DMS153 treated with DMSO at 0.1 percent for 48 hours (cell line): ENCODE measurements at regions not wholly inside any gene's neighbourhood (a gene's known extent, or its start where the extent isn't known, plus 50 kb on each side); places are given as distances from the start of the nearest gene placed in this dataset.

Experiments
- DNase-seq: peaks from one replicate; lab custom pipeline; 2025; ENCODE audit not compliant: unreplicated experiment; lab: John Stamatoyannopoulos, UW

DNA sequence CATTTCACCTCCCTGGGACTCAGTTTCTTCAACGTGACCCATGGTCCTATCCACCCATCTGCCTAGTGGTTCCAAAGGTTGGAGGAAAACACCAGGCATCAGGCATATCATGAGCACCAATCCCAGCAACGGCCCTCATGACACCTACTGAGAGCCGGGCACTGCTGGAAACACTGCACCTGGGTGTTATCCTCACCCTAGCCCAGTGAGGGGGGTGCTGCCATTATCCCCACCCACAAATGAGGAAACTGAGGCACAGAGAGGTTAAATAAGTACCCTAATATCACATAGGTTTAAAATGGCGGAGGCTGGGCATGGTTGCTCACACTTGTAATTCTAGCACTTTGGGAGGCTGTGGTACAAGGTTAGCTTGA is 206.9 kb downstream of the MATN1 start:
- no peak for DNase-seq

DNA sequence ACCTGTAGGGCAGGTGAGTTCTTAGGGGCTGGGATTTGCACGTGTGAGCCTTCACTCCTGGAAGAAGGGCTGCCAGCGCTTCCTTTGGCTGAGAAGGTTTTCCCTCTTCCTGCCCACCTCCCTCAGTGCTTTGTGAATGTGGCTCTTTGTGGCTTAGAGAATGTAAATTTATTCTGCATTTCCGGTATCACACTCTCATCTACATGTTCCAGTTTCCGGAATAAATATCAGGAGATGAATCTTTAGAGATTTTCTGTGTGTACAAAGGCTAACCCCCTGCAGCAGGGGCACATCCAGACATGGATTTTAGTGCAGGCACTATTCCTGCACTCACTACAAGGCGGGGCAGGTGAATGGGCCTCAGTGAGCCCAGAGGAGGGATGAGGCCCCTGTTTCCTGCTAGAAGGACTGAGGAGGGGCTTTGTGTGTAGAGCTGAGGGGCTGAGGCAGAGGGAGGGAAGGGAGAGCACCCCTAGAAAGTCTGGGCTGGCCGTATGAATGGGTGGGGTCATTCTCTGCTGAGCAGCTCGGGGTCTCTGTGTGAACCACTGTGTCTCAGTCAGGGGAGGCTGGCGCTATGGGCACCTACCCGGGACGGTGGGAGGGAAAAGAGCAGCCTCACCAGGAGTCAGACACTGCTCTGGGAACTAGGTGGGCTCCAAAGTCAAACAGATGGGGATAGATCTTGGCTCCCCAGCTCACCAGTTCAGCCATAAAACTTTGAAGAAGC is 207.5 kb downstream of the MATN1 start:
- no peak for DNase-seq

DNA sequence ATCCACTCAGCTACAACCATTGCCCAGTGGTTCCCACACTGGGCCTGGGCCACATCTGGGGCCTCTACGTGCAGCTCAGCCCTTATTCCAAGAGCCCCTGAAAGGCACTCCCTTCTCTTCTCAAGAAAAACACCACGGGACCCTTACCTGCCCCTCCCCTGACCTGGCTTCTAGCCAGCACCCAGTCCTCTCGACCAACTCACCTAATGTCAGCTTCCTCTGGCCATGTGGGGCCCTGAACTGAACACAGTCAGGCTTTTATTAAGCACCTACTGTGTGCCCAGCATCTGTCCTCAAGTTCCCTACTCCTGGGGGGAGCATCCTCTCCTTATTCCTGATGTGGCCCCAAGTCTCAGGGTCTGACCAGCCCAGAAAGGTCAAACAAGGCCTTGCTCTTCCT is 208.4 kb downstream of the MATN1 start:
- no peak for DNase-seq

DNA sequence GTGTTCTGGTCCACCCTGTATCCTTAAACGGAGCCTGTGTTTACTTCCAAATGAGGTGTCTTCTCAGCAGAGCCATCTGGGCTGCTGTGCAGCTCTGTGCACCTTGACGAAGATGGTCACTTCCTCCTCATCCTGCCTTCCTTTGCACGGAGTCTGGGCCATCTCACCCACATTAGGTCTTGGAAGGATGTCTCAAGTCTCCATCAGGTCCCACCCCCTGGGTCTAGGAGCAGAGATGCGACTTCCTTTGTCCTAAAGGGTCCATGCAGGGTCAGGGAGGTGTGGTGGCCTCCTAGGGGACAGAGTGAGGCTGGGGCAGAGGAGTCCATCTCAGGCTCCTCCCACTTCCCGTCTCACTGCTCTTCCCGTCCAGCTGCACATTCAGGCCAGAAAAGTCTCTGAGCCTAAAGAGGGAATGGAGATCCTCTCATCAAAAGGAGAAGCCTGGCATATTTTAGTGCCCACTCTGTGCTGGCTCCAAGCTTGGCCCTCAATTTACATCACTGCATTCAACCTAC is 209.2 kb downstream of the MATN1 start:
- no peak for DNase-seq

DNA sequence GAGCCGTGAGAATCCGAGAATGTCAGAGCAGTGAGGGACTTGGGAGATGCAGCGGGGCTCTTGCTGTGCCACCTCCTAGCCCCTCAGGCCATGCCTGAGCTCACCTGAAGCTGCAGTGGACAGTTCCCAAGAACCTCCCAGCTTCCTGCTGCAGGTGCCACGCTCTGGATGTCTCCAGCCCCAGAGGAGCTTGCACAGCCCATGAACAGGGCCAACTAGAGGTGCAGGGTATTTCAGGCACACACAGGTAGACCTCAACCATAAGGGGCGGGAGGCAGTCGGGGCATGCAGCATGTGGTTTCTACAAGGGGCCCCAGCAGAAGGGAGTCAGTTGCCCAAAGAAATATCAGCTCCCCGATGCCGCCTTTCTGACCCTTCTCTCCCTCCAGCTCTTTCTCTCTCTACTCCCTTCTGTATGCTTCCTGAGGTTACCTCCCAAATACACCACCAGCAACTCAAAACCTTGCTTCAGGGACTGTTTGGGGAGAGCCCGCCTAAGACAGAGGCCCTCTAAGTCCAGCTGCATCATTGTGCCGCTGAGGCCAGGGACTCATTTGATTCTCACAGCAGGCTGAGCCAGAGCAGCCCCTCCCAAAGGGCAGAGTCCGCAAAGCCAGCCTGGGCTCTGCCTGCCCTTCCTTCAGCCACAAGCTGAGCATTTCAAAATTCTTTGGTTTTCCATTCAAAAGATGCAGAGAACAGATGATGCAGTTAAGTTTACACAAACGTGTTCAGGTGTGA is 209.8 kb downstream of the MATN1 start:
- no peak for DNase-seq

DNA sequence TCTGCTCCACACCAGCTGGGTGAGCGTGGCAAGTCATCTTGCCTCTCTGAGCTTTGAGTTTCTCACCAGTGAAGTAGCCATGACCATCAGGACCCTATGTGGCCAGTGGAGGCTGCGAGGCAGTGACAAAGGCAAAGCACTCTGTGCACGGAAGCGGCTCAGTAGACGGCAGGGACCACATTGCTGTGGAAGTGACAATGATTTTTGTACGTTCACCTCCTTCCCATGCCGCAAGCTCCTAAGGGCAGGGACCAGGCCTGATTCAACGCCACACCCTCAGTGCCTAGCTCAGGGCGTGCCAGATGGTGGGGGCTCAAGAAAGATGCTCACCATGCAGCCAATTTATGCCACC is 210.5 kb downstream of the MATN1 start:
- DNase-seq: no peak

DNA sequence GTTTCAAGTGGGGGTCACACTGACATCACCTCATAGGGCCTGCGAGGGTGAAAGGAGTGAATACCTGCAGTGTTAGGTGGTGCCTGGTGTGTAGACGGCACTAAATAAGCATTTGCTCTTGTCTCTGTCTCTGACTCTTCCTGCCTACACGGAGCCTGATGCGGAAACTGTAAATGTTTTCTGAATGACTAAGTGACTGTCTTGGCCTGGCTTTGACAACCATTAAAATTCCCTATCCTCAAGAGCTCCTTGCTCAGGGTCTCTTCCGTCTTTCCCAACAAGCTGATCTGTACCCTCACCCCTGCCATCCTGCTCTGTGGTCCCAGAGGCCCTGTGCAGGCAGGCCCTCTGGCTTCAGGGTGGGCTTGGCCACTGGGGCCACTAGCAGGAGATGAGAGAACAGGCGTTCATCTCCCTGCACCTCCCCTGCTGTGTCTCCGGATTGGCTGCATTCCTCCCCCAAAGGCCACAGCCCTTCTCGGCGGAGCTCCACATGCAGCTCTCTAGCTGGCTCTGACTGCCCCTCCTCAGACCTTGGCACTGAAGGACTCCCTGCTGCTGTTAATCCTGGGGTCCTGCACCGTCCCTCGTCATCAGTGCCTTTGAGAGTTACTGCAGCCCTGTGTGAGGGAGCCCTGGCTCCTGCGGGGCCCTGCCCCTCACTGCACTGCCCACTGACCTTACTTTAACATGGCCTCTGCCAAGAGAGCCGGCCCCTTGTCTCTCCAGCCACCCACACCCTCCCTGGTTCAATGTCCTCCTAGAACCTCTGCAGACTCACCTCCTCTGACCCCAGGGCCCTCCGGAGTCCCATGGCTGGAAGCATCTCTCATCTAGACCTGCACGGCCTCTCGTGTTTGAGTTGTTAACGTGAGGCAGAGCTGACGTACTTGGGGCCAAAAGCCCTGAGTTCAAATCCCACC is 211.1 kb downstream of the MATN1 start:
- no peak for DNase-seq

DNA sequence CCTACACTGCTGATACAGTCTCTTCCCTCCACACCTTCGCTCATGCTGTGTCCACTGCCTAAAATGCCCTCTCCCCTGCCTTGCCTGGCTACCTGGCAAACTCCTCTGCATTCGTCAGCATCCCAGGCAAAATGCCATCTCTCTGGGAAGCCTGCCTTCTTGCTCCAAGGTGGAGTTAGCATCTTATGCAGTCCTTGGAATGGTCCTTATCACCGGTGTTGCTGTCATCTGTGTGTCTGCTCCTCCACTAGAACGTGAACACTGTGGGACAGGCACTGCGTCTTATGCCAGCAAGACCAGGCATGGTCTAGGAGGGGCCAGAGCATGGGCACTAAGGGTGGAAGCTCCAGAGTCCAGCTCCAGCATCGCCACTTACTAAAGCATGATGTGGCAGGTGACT is 211.8 kb downstream of the MATN1 start:
- DNase-seq: no peak

DNA sequence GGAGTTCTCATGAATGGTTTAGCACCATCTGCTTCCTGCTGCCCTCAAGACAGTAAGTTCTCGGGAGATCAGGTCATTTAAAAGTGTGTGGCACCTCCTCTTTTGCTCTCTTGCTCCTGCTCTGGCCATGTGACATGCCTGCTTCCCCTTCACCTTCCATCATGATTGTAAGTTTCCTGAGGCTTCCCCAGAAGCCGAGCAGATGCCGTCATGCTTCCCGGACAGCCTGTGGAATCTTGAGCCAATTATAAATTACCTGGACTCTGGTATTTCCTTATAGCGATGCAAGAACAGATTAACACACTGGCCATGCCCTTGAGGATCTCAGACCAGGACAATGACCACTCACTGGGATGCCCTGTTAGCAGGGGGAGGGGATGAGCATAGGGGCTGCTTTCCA is 212.3 kb downstream of the MATN1 start:
- no peak for DNase-seq

DNA sequence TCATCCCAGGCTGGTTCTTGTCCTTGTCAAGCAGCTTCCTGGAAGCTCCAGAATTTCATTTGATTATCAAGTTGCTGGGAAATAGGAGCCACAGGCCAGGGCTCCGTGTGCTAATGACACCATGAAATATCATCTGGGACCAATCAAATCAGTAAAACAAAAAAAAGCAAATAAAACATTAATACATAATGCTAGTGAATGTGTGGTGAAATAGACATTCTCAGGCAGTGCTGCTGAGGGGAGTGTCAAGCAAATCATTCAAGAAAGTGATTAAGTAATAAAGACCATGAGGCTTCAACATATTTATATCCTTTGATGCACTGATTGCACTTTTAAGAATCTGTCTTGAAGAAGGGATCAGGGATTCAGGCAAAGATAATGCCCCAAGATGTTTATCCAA is 213.7 kb downstream of the MATN1 start:
- no peak for DNase-seq

DNA sequence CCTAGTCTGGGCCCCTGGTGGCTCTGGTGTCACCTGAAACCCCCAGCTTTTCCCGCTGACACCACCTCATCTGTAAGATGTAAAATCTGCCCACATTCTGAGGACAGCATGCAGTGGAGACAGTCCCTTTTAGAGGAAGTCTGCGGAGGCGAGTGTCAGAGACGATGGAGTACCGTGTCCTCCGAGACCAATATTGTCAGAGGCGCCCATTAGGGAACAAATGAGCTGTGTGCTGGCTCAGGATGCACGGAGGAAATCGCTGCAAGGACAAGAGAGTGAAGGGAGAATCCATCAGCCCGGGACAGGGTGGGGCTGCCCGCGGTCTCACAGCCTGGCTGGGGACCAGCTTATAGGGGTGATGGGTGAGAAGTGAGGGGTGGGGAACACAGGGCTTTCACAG is 214.8 kb downstream of the MATN1 start:
- no peak for DNase-seq

DNA sequence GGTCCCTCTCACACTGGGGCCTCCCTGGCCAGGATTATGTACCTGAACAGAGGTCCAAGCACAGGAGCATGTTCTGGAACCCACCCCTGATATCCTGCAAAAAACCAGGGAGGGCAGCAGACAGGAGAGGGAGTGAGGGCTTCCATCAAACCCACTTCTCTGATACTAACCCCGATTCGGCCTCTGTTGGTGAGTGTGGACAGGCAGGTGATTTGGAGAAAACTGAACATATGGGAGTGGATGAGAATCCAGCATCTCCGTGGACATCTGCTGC is 215.3 kb downstream of the MATN1 start:
- no peak for DNase-seq

DNA sequence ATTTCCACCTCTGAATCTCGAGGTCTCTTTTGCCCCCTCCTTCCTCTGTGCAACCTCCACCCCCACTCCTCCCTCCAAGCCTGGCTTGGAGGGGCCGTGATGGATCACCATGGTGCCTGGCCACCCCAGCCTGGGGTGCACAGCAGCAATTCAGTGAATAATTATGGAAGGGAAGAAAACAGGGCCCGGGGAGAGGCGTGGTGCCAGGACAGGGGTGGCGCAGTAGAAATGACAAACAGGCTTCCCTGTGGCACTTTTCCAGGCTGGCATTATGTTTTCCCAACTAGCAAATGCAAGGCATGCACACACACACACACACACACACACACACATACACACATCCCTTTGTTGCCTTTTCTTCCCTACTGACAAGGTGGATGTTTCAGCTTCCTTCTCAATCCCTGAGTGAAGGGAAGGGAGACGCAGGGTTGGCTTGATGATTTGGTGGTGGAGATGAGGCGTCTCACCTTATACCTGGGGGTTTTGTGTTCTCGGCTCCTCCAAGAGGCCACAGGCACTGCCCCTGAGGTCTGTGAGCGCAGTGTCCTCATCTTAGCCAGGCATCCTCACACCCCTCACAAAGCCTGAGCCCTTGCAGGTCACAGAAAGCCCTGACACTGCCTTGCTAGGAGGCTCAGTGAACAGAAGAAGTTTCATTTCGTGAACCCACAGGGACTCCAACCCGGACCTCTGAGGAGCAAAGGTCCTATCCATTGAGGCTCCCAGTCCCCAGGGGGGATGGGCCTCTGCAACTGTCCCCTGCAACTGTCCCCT is 215.8 kb downstream of the MATN1 start:
- no peak for DNase-seq

DNA sequence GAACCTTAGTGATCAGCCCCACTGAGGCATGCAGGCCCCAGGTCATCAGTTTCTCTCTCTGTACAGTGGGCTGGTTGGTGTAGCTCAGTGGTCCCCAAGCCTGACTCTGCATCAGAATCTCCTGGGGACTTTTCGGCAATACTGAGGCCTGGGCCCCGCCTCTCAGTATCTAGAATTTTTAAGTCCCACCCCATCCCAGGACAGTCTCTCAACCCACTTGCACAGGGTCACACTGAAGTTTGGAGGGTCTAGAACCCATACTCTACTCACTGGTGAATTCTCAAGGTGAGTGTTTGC is 216.4 kb downstream of the MATN1 start:
- no peak for DNase-seq

DNA sequence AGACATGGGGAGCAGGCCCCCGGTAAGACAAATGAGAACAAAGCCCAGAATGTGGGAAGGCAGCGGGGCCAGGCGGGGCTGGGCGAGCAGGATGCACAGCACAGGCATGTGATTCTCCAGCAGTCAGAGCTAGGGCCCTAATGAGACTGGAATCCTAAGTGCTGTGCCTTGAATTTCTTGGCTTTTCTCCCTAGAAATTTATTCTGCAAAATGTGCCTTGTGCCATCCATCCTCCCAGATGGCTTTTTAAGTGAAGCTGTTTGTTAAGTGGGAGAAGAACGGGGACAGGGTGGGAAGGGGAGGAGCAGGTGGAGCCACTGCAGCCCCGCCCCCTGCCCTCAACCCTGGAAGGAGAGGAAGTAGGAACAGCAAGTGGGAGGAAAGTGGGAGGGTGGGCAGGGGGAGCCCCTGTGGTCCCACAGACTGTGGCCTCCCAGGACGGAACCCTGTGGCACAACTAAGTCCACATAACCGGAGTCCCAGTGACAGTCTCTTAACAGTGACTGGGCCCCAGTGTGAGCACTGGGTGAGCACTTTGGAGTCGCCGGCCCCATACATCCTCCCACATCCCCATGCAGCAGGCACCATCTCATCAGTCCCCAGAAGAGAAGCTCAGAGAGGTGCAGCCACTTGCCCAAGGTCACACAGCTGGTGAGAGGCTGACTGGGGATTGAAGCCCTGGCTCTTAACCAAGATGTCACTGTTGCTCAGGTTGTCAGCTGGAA is 216.9 kb downstream of the MATN1 start:
- DNase-seq: no peak

DNA sequence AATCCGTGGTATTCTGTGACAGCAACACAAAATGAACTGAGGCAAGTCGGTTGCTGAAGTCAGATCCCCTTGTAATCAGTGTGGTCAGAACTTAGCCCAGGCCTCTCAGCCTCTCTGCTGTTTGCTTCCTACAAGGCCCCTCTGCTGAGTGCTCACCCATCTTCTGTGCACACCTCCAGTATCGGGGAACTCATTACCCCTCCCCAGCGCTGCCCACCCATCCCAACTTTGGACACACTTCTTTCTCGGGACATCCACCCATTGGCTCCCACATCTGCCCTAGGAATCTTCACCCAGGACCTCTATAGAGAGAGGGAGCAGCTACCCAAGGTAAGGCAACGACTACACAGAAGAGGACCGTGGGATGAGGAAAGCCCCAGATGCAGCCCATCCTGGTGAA is 217.5 kb downstream of the MATN1 start:
- DNase-seq: no peak

DNA sequence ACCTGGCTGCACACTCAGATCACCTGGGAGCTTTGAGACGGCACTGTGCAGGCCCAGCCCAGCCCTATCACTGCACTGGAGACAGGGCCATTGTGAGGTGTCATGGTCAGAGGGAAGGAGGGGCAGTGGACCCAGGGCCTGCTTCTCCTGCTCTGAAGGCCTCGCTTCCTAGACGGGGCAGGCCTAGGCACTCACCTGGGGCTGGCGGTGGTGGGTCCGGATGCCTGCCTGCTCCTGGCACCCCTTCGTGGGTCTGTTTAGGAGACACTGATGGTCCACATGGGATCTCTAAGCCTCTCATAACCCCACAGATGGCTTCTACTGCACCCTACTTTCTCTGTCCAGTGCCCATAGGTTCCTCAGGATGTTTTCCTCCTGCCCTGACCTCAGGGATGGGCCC is 230.9 kb downstream of the MATN1 start:
- no peak for DNase-seq

DNA sequence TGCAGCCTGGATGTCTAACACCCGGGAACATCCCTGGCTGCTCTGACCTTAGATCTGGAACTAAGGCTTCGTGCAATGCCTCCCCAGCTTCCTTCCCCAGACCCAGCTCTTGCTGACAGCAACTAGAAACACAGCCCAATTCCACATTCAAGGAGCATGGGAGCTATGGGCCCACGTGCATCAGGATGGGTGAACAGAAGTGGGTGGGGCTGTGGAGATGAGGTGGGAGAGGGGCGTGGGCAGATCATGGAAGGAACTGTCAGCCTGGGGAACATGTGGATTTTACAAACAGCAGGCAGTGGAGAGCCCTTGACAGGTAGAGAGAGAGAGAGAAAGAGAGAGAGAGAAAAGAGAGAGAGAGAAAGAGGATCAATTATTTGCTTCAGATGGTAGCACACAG is 231.6 kb downstream of the MATN1 start:
- DNase-seq: no peak

DNA sequence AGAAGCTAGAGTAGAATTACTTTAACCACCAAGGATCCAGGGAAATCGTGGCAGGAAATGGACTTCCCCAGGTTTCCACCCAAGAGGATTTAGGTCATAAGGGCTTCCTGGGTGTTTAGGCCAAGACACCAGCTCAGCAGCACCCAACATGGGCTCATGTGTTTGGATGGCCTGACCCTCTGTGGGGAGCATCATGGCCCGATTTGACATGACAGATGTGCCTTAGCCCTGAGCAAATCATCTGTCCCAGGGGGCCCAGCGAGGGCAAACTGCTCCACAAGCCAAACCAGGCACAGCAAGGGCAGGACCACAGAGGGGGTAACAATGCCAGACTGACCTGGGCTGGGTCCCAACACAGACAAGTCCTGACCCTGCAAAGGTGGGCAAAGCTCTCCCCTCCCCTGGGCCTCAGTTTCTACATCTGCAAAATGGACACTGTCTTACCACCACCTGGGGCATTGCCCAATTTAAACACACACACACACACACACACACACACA is 232.8 kb downstream of the MATN1 start:
- no peak for DNase-seq

DNA sequence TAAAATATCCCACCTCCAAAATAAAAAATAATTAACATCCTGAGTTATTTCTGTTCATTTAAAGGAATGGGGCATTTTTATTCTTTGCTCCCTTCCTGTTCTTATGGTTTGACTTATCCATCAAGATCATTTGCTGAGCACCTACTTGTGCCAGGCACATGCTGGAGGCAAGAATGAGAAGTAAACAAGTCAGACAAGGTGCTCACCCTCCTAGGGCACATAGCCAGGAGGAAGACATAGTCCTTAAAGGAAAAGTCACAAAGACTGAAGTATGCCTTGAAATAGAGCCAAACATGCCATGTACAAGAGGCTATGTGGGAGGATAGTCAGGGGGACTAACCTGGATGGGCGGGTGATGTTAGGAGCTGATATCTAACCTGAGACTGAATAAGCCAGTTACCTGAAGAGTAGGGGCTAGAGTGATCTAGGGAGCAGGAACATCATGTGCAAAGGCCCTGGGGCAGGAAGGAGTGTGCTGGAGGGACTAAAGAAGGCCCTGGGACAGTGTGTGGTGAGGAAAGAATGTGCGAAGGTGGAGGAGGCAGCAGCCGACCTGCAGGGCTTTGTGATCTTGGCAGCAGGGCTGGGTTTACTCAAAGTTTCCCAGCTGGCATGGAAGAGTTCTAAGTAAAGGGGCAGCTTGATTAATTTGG is 233.5 kb downstream of the MATN1 start:
- no peak for DNase-seq
